ENCODE measurements at regions not wholly inside any gene's neighbourhood (a gene's known extent, or its start where the extent isn't known, plus 50 kb on each side); places are given as distances from the start of the nearest gene placed in this dataset.

GRCh38 chr2:78870343-78870967 lies 155.0 kb upstream of the REG3G start:
- no peaks in the 10 kb centered on the region for H3K9me3 ChIP-seq (ENCODE audit: control insufficient read depth in 2 of 3, insufficient read depth in 1 of 3, low read length in 3 of 3)
- FAIRE-seq (no peak), DNase-seq (no peak)
- intact Hi-C loops (cut with DNase I) = no loop called here
- no peaks in the 10 kb centered on the region for H3K27me3 ChIP-seq (ENCODE audit: control insufficient read depth, insufficient read depth, low read length)
- H3K27ac ChIP-seq (ENCODE audit: low read depth in 2 of 2, low read length in 2 of 2) = no peak overlapping the region
- no peak overlapping the region for H3K9ac ChIP-seq (ENCODE audit: low read length in 3 of 3)
- no peak overlapping the region for H3K4me3 ChIP-seq (ENCODE audit: low read length in 3 of 3)
- no peaks in the 10 kb centered on the region for H3K36me3 ChIP-seq (ENCODE audit: control insufficient read depth in 2 of 3, insufficient read depth in 3 of 3, low read length in 3 of 3)
- no peaks in the 10 kb centered on the region for H3K4me1 ChIP-seq (ENCODE audit: control insufficient read depth in 2 of 3, insufficient read depth in 2 of 3, low read depth in 1 of 3, low read length in 3 of 3)
- TF ChIP-seq, protein P1, sequence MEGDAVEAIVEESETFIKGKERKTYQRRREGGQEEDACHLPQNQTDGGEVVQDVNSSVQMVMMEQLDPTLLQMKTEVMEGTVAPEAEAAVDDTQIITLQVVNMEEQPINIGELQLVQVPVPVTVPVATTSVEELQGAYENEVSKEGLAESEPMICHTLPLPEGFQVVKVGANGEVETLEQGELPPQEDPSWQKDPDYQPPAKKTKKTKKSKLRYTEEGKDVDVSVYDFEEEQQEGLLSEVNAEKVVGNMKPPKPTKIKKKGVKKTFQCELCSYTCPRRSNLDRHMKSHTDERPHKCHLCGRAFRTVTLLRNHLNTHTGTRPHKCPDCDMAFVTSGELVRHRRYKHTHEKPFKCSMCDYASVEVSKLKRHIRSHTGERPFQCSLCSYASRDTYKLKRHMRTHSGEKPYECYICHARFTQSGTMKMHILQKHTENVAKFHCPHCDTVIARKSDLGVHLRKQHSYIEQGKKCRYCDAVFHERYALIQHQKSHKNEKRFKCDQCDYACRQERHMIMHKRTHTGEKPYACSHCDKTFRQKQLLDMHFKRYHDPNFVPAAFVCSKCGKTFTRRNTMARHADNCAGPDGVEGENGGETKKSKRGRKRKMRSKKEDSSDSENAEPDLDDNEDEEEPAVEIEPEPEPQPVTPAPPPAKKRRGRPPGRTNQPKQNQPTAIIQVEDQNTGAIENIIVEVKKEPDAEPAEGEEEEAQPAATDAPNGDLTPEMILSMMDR (IDR thresholded peaks at IDR 0.05; ENCODE audit: borderline replicate concordance, extremely low read depth, insufficient read depth) = no peak

DNA sequence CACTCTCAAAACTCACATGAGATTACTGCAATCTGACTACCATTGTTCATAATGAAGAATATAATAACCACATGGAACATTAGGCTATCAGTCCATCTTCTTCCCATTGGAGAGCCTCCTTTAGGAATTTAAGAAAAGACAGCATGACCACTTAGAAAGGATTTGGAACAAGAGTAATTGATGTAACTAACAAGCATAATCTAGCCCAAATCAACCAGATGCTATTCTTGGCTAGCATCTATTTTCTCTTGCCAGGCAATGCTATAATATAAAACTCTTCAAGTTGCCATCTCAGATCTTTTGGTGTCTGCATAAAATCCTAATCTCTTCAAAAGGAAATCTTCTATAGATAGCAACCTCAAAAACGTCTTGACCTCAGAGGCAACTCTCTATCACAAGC lies 152.0 kb upstream of the REG3G start:
- Histone ChIP-seq H3K4me3 (ENCODE audit: low read length in 3 of 3) (no peak overlapping the region), H3K36me3 (ENCODE audit: control insufficient read depth in 2 of 3, insufficient read depth in 3 of 3, low read length in 3 of 3) (no peaks in the 10 kb centered on the region), H3K9ac (ENCODE audit: low read length in 3 of 3) (no peak overlapping the region), H3K27me3 (ENCODE audit: control insufficient read depth, insufficient read depth, low read length) (no peaks in the 10 kb centered on the region), H3K4me1 (ENCODE audit: control insufficient read depth in 2 of 3, insufficient read depth in 2 of 3, low read depth in 1 of 3, low read length in 3 of 3) (no peaks in the 10 kb centered on the region), H3K9me3 (ENCODE audit: control insufficient read depth in 2 of 3, insufficient read depth in 1 of 3, low read length in 3 of 3) (no peaks in the 10 kb centered on the region), H3K27ac (ENCODE audit: low read depth in 2 of 2, low read length in 2 of 2) (no peak overlapping the region)
- intact Hi-C loops (cut with DNase I) = no loop called here
- no peak for DNase-seq
- no peak for FAIRE-seq
- TF ChIP-seq, protein P1 (IDR thresholded peaks at IDR 0.05; ENCODE audit: borderline replicate concordance, extremely low read depth, insufficient read depth) = no peak

GRCh38 chr2:78876316-78876688 lies 149.2 kb upstream of the REG3G start:
- intact Hi-C loops (cut with DNase I) = no loop called here
- no peaks in the 10 kb centered on the region for H3K4me1 ChIP-seq (ENCODE audit: control insufficient read depth in 2 of 3, insufficient read depth in 2 of 3, low read depth in 1 of 3, low read length in 3 of 3)
- no peaks in the 10 kb centered on the region for H3K27me3 ChIP-seq (ENCODE audit: control insufficient read depth, insufficient read depth, low read length)
- FAIRE-seq = no peak
- H3K4me3 ChIP-seq (ENCODE audit: low read length in 3 of 3) = no peak overlapping the region
- H3K9me3 ChIP-seq (ENCODE audit: control insufficient read depth in 2 of 3, insufficient read depth in 1 of 3, low read length in 3 of 3) = no peaks in the 10 kb centered on the region
- no peak for DNase-seq
- no peak overlapping the region for H3K27ac ChIP-seq (ENCODE audit: low read depth in 2 of 2, low read length in 2 of 2)
- TF ChIP-seq, protein P1 (IDR thresholded peaks at IDR 0.05; ENCODE audit: borderline replicate concordance, extremely low read depth, insufficient read depth) = no peak
- no peak overlapping the region for H3K9ac ChIP-seq (ENCODE audit: low read length in 3 of 3)
- no peaks in the 10 kb centered on the region for H3K36me3 ChIP-seq (ENCODE audit: control insufficient read depth in 2 of 3, insufficient read depth in 3 of 3, low read length in 3 of 3)

DNA sequence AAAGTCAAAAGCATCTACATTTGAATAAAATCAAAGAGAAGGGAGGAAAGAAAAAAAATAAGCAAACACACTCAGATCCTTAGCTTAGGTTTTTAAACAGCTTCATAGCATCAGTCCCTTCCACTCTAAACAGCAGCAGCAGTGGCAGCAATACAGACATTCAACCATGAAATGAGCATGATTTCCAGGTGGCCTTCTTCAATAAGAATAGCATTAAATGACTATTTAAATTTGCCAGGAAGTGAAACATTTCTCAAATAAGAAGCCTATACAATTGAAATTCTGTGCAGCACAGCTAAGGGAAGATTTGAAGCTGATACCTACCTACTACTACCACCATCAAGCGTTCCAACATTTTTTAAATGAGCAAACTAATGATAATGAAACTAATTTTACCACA lies 138.1 kb upstream of the REG3G start:
- intact Hi-C loops (cut with DNase I) = no loop called here
- H3K9ac ChIP-seq (ENCODE audit: low read length in 3 of 3) = no peak overlapping the region
- no peaks in the 10 kb centered on the region for H3K36me3 ChIP-seq (ENCODE audit: control insufficient read depth in 2 of 3, insufficient read depth in 3 of 3, low read length in 3 of 3)
- no peak overlapping the region for H3K4me3 ChIP-seq (ENCODE audit: low read length in 3 of 3)
- no peaks in the 10 kb centered on the region for H3K27me3 ChIP-seq (ENCODE audit: control insufficient read depth, insufficient read depth, low read length)
- FAIRE-seq (no peak), DNase-seq (no peak)
- TF ChIP-seq, protein P1 (IDR thresholded peaks at IDR 0.05; ENCODE audit: borderline replicate concordance, extremely low read depth, insufficient read depth) = no peak
- no peaks in the 10 kb centered on the region for H3K4me1 ChIP-seq (ENCODE audit: control insufficient read depth in 2 of 3, insufficient read depth in 2 of 3, low read depth in 1 of 3, low read length in 3 of 3)
- H3K9me3 ChIP-seq (ENCODE audit: control insufficient read depth in 2 of 3, insufficient read depth in 1 of 3, low read length in 3 of 3) = no peaks in the 10 kb centered on the region
- no peak overlapping the region for H3K27ac ChIP-seq (ENCODE audit: low read depth in 2 of 2, low read length in 2 of 2)

Measured in kidney (tissue), 13 donors.